GM23338 (cell line): ENCODE measurements at regions not wholly inside any gene's neighbourhood (a gene's known extent, or its start where the extent isn't known, plus 50 kb on each side); places are given as distances from the start of the nearest gene placed in this dataset.

Experiments used
- ATAC-seq: fragments of 200-7000 bp; cut with Tn5 transposase; 3 replicates; pipeline ENCODE4 v1.9.1; 2020
- DNase-seq: peaks from one replicate; pipeline ENCODE4 v3.0.0-alpha.2; 2015; ENCODE audit warnings: low spot score
- H2AFZ ChIP-seq: fragments of 200-600 bp; sonication (generic); 2 replicates; pipeline ENCODE4 v1.8.0; 2016; ENCODE audit warnings: antibody characterized with exemption, mild to moderate bottlenecking, moderate library complexity
- H3F3A ChIP-seq: fragments of 200-600 bp; sonication (generic); replicated peaks from 2 replicates; pipeline ENCODE4 v1.8.0; 2017; ENCODE audit warnings: antibody characterized with exemption, mixed run types, low read depth
- H3K27ac ChIP-seq: fragments of 200-600 bp; sonication (generic); 2 replicates; pipeline ENCODE4 v1.6.1; 2016; ENCODE audit warnings: low read depth
- H3K27me3 ChIP-seq: fragments of 200-600 bp; sonication (generic); 2 replicates; pipeline ENCODE4 v1.8.0; 2016; ENCODE audit warnings: mild to moderate bottlenecking, mixed run types, moderate library complexity; ENCODE audit not compliant: insufficient read depth
- H3K36me3 ChIP-seq: fragments of 200-600 bp; sonication (generic); 2 replicates; pipeline ENCODE4 v1.8.0; 2016; ENCODE audit warnings: mild to moderate bottlenecking; ENCODE audit not compliant: insufficient read depth
- H3K4me1 ChIP-seq: fragments of 200-600 bp; sonication (generic); 2 replicates; pipeline ENCODE4 v1.8.0; 2016; ENCODE audit warnings: mild to moderate bottlenecking, moderate library complexity; ENCODE audit not compliant: insufficient read depth
- H3K4me2 ChIP-seq: fragments of 200-600 bp; sonication (generic); 2 replicates; pipeline ENCODE4 v1.7.1; 2017; ENCODE audit warnings: mixed run types
- H3K4me3 ChIP-seq: fragments of 200-600 bp; sonication (generic); 2 replicates; pipeline ENCODE4 v1.6.1; 2016; ENCODE audit warnings: mixed run types
- H3K79me2 ChIP-seq: fragments of 200-600 bp; sonication (generic); replicated peaks from 2 replicates; pipeline ENCODE4 v1.8.0; 2017; ENCODE audit warnings: mild to moderate bottlenecking; ENCODE audit not compliant: insufficient read depth
- H3K9me2 ChIP-seq: fragments of 200-600 bp; sonication (generic); 2 replicates; pipeline ENCODE4 v1.8.0; 2017; ENCODE audit not compliant: insufficient read depth
- H4K20me1 ChIP-seq: fragments of 200-600 bp; sonication (generic); replicated peaks from 2 replicates; pipeline ENCODE4 v1.8.0; 2017; ENCODE audit warnings: mild to moderate bottlenecking; ENCODE audit not compliant: insufficient read depth
- H3K27ac Mint-ChIP-seq: 2 replicates; pipeline ENCODE4 v1.8.0; 2020; ENCODE audit warnings: inconsistent platforms, mild to moderate bottlenecking, moderate library complexity, mixed read lengths
- H3K27me3 Mint-ChIP-seq: 3 replicates; pipeline ENCODE4 v1.8.0; 2022; ENCODE audit warnings: low read depth, mild to moderate bottlenecking, moderate library complexity, mixed read lengths, inconsistent platforms; ENCODE audit not compliant: insufficient read depth, poor library complexity
- H3K36me3 Mint-ChIP-seq: 3 replicates; pipeline ENCODE4 v1.8.0; 2021; ENCODE audit warnings: low read depth, mild to moderate bottlenecking, inconsistent platforms, moderate library complexity, mixed read lengths
- H3K4me1 Mint-ChIP-seq: 3 replicates; pipeline ENCODE4 v1.8.0; 2020; ENCODE audit warnings: mild to moderate bottlenecking, inconsistent platforms, mixed read lengths
- H3K4me3 Mint-ChIP-seq: 3 replicates; pipeline ENCODE4 v1.8.0; 2021; ENCODE audit warnings: moderate library complexity, mild to moderate bottlenecking, inconsistent platforms, mixed read lengths
- H3K9me3 Mint-ChIP-seq: 3 replicates; pipeline ENCODE4 v1.8.0; 2020; ENCODE audit warnings: moderate library complexity, mild to moderate bottlenecking, inconsistent platforms, mixed read lengths
- CREB1 ChIP-seq: fragments of 250-450 bp; sonication (Bioruptor Pico); IDR thresholded peaks from 2 replicates; pipeline ENCODE4 v1.5.0; 2020; ENCODE audit warnings: low read depth, mild to moderate bottlenecking, moderate library complexity
- EZH2 ChIP-seq: fragments of 200-600 bp; sonication (generic); IDR thresholded peaks from one replicate; pipeline ENCODE4 v1.8.0; 2017; ENCODE audit warnings: antibody characterized with exemption, mild to moderate bottlenecking, low read depth; ENCODE audit not compliant: unreplicated experiment
- EZH2phosphoT487 ChIP-seq: fragments of 200-600 bp; sonication (generic); IDR thresholded peaks from one replicate; pipeline ENCODE4 v1.8.1; 2018; ENCODE audit warnings: antibody characterized with exemption; ENCODE audit not compliant: unreplicated experiment
- JUNB ChIP-seq: IDR thresholded peaks from one replicate; pipeline ENCODE4 v1.6.1; 2016; ENCODE audit warnings: antibody characterized with exemption; ENCODE audit not compliant: unreplicated experiment
- NANOG ChIP-seq: IDR thresholded peaks from 2 replicates; pipeline ENCODE4 v1.6.1; 2016; ENCODE audit warnings: antibody characterized with exemption, borderline replicate concordance
- POLR2AphosphoS5 ChIP-seq: IDR thresholded peaks from 2 replicates; pipeline ENCODE4 v1.6.1; 2016; ENCODE audit warnings: antibody characterized with exemption, low read depth
- STAT1 ChIP-seq: IDR thresholded peaks from one replicate; pipeline ENCODE4 v1.6.1; 2016; ENCODE audit warnings: antibody characterized with exemption; ENCODE audit not compliant: unreplicated experiment
- ZNF114 ChIP-seq: fragments of 250-450 bp; sonication (Bioruptor Pico); IDR thresholded peaks from 2 replicates; pipeline ENCODE4 v1.5.0; 2020; ENCODE audit warnings: mild to moderate bottlenecking, moderate library complexity
- ZNF331 ChIP-seq: fragments of 250-450 bp; sonication (Bioruptor Pico); IDR thresholded peaks from 2 replicates; pipeline ENCODE4 v1.5.0; 2020; ENCODE audit warnings: low read depth, mild to moderate bottlenecking, moderate library complexity
- TF ChIP-seq, protein P1 (sequence below): fragments of 250-450 bp; sonication (Bioruptor Pico); IDR thresholded peaks from 2 replicates; pipeline ENCODE4 v1.5.0; 2020; ENCODE audit warnings: mild to moderate bottlenecking, moderate library complexity
- TF ChIP-seq, protein P2 (sequence below): IDR thresholded peaks from one replicate; pipeline ENCODE4 v1.6.1; 2018; ENCODE audit warnings: antibody characterized with exemption; ENCODE audit not compliant: unreplicated experiment
- TF ChIP-seq, protein P3 (sequence below): IDR thresholded peaks from 2 replicates; pipeline ENCODE4 v1.6.1; 2016; ENCODE audit warnings: antibody characterized with exemption
- TF ChIP-seq, protein P4 (sequence below), 2 experiments: fragments of 200-600 bp in 1 of 2; sonication (generic) in 1 of 2; conservative IDR thresholded peaks; 2 replicates each; pipeline versions ENCODE4 v1.5.1 to v1.6.1; 2016 to 2017; ENCODE audit warnings: antibody characterized with exemption in 2 of 2, low read depth in 2 of 2, mild to moderate bottlenecking in 2 of 2, moderate library complexity in 1 of 2

DNA sequence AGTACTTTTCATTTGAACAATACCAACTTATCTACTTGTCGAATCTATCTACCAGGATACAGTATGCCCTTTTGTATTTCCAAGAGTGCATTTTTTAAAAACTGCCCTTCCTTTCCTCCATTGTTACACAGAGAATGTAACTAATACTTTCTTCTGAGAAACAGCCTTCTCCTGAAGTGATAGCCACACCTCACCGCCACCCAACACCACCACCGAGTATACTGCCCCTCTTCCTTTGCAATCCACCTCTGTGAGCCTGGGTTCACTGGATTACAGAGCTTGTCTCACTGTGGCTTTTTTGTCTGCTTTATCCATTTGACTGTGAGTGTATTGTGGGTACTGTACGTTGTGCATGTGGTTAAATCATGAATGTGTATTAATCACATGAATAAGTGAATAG lies 305.4 kb downstream of the KLF12 start (continued):
- TF ChIP-seq, protein P1, sequence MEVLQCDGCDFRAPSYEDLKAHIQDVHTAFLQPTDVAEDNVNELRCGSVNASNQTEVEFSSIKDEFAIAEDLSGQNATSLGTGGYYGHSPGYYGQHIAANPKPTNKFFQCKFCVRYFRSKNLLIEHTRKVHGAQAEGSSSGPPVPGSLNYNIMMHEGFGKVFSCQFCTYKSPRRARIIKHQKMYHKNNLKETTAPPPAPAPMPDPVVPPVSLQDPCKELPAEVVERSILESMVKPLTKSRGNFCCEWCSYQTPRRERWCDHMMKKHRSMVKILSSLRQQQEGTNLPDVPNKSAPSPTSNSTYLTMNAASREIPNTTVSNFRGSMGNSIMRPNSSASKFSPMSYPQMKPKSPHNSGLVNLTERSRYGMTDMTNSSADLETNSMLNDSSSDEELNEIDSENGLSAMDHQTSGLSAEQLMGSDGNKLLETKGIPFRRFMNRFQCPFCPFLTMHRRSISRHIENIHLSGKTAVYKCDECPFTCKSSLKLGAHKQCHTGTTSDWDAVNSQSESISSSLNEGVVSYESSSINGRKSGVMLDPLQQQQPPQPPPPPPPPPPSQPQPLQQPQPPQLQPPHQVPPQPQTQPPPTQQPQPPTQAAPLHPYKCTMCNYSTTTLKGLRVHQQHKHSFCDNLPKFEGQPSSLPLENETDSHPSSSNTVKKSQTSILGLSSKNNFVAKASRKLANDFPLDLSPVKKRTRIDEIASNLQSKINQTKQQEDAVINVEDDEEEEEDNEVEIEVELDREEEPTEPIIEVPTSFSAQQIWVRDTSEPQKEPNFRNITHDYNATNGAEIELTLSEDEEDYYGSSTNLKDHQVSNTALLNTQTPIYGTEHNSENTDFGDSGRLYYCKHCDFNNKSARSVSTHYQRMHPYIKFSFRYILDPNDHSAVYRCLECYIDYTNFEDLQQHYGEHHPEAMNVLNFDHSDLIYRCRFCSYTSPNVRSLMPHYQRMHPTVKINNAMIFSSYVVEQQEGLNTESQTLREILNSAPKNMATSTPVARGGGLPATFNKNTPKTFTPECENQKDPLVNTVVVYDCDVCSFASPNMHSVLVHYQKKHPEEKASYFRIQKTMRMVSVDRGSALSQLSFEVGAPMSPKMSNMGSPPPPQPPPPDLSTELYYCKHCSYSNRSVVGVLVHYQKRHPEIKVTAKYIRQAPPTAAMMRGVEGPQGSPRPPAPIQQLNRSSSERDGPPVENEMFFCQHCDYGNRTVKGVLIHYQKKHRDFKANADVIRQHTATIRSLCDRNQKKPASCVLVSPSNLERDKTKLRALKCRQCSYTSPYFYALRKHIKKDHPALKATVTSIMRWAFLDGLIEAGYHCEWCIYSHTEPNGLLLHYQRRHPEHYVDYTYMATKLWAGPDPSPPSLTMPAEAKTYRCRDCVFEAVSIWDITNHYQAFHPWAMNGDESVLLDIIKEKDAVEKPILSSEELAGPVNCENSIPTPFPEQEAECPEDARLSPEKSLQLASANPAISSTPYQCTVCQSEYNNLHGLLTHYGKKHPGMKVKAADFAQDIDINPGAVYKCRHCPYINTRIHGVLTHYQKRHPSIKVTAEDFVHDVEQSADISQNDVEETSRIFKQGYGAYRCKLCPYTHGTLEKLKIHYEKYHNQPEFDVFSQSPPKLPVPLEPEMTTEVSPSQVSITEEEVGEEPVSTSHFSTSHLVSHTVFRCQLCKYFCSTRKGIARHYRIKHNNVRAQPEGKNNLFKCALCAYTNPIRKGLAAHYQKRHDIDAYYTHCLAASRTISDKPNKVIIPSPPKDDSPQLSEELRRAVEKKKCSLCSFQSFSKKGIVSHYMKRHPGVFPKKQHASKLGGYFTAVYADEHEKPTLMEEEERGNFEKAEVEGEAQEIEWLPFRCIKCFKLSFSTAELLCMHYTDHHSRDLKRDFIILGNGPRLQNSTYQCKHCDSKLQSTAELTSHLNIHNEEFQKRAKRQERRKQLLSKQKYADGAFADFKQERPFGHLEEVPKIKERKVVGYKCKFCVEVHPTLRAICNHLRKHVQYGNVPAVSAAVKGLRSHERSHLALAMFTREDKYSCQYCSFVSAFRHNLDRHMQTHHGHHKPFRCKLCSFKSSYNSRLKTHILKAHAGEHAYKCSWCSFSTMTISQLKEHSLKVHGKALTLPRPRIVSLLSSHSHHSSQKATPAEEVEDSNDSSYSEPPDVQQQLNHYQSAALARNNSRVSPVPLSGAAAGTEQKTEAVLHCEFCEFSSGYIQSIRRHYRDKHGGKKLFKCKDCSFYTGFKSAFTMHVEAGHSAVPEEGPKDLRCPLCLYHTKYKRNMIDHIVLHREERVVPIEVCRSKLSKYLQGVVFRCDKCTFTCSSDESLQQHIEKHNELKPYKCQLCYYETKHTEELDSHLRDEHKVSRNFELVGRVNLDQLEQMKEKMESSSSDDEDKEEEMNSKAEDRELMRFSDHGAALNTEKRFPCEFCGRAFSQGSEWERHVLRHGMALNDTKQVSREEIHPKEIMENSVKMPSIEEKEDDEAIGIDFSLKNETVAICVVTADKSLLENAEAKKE (CRISPR knock-in tag): no peak
- no peak for TF ChIP-seq POLR2AphosphoS5

DNA sequence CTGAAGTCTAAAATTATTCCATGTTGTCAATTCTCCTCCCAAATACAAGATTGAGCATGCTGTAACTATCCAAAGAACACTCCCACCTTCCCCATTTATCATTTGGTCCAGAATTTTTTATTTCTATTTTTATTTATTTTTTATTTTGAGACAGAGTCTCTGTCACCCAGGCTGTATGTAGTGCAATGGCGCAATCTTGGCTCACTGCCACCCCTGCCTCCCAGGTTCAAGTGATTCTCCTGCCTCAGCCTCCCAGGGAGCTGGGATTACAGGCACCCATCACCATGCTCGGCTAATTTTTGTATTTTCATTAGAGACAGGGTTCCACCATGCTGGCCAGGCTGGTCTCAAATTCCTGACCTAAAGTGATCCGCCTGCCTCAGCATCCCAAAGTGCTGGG lies 306.8 kb downstream of the KLF12 start:
- Mint-ChIP-seq H3K9me3 (no peaks in the 10 kb centered on the region; the same call in 2 of the 3 replicates), H3K27me3 (no peaks in the 10 kb centered on the region), H3K4me3 (no peak overlapping the region), H3K36me3 (peaks cover 3% of the 10 kb centered on the region; the same call in 1 of the 3 replicates), H3K4me1 (peaks cover 14% of the 10 kb centered on the region), H3K27ac (no peak overlapping the region)
- peaks cover 3% of the 10 kb centered on the region; the same call in 1 of the 2 replicates for H3K4me1 ChIP-seq
- no peak overlapping the region for H3K4me3 ChIP-seq
- ATAC-seq: no peak
- no peak overlapping the region for H3K27ac ChIP-seq
- no peaks in the 10 kb centered on the region for H3K9me2 ChIP-seq
- H3K4me2 ChIP-seq: no peak overlapping the region
- DNase-seq: no peak
- H2AFZ ChIP-seq: no peak overlapping the region
- no peaks in the 10 kb centered on the region for H3K27me3 ChIP-seq
- H3K36me3 ChIP-seq: no peaks in the 10 kb centered on the region
- H3F3A ChIP-seq: no peaks in the 10 kb centered on the region
- no peaks in the 10 kb centered on the region for H4K20me1 ChIP-seq
- H3K79me2 ChIP-seq: no peaks in the 10 kb centered on the region
- TF ChIP-seq, protein P2, sequence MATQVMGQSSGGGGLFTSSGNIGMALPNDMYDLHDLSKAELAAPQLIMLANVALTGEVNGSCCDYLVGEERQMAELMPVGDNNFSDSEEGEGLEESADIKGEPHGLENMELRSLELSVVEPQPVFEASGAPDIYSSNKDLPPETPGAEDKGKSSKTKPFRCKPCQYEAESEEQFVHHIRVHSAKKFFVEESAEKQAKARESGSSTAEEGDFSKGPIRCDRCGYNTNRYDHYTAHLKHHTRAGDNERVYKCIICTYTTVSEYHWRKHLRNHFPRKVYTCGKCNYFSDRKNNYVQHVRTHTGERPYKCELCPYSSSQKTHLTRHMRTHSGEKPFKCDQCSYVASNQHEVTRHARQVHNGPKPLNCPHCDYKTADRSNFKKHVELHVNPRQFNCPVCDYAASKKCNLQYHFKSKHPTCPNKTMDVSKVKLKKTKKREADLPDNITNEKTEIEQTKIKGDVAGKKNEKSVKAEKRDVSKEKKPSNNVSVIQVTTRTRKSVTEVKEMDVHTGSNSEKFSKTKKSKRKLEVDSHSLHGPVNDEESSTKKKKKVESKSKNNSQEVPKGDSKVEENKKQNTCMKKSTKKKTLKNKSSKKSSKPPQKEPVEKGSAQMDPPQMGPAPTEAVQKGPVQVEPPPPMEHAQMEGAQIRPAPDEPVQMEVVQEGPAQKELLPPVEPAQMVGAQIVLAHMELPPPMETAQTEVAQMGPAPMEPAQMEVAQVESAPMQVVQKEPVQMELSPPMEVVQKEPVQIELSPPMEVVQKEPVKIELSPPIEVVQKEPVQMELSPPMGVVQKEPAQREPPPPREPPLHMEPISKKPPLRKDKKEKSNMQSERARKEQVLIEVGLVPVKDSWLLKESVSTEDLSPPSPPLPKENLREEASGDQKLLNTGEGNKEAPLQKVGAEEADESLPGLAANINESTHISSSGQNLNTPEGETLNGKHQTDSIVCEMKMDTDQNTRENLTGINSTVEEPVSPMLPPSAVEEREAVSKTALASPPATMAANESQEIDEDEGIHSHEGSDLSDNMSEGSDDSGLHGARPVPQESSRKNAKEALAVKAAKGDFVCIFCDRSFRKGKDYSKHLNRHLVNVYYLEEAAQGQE: no peak
- TF ChIP-seq ZNF114: no peak
- no peak for TF ChIP-seq EZH2
- no peak for TF ChIP-seq CREB1
- TF ChIP-seq, protein P3, sequence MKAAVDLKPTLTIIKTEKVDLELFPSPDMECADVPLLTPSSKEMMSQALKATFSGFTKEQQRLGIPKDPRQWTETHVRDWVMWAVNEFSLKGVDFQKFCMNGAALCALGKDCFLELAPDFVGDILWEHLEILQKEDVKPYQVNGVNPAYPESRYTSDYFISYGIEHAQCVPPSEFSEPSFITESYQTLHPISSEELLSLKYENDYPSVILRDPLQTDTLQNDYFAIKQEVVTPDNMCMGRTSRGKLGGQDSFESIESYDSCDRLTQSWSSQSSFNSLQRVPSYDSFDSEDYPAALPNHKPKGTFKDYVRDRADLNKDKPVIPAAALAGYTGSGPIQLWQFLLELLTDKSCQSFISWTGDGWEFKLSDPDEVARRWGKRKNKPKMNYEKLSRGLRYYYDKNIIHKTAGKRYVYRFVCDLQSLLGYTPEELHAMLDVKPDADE: no peak
- no peak for TF ChIP-seq JUNB
- no peak for TF ChIP-seq STAT1
- no peak for TF ChIP-seq NANOG
- TF ChIP-seq, protein P4, sequence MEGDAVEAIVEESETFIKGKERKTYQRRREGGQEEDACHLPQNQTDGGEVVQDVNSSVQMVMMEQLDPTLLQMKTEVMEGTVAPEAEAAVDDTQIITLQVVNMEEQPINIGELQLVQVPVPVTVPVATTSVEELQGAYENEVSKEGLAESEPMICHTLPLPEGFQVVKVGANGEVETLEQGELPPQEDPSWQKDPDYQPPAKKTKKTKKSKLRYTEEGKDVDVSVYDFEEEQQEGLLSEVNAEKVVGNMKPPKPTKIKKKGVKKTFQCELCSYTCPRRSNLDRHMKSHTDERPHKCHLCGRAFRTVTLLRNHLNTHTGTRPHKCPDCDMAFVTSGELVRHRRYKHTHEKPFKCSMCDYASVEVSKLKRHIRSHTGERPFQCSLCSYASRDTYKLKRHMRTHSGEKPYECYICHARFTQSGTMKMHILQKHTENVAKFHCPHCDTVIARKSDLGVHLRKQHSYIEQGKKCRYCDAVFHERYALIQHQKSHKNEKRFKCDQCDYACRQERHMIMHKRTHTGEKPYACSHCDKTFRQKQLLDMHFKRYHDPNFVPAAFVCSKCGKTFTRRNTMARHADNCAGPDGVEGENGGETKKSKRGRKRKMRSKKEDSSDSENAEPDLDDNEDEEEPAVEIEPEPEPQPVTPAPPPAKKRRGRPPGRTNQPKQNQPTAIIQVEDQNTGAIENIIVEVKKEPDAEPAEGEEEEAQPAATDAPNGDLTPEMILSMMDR (conservative IDR thresholded peaks at IDR 0.05; ENCODE audit: low read depth in 2 of 2): no peak
- TF ChIP-seq ZNF331 (CRISPR knock-in tag): no peak
- no peak for TF ChIP-seq EZH2phosphoT487
